Heart right ventricle (tissue), 16 donors: ENCODE measurements at regions not wholly inside any gene's neighbourhood (a gene's known extent, or its start where the extent isn't known, plus 50 kb on each side); places are given as distances from the start of the nearest gene placed in this dataset.

Experiments used
- ATAC-seq, 8 donors: fragments of 200-7000 bp; cut with Tn5 transposase; one replicate each; pipeline ENCODE4 v1.9.1; 2020; ENCODE audit warnings: mild to moderate bottlenecking in 8 of 8, moderate library complexity in 8 of 8, moderate number of reproducible peaks in 1 of 8
- DNase-seq, 2 donors: peaks; one replicate each; pipeline ENCODE4 v3.0.0-alpha.2; 2020
- H3K27ac ChIP-seq, 10 donors: fragments of 200-600 bp; sonication (generic) in 2 of 10; one replicate each; pipeline versions ENCODE4 v1.5.0 to v1.8.0; 2020 to 2022; ENCODE audit warnings: mild to moderate bottlenecking in 3 of 10
- H3K27me3 ChIP-seq, 7 donors: fragments of 200-600 bp; one replicate each; pipeline ENCODE4 v1.8.0; 2021 to 2022; ENCODE audit warnings: mild to moderate bottlenecking in 2 of 7
- H3K36me3 ChIP-seq, 9 donors: fragments of 200-600 bp; sonication (generic) in 1 of 9; one replicate each; pipeline versions ENCODE4 v1.5.0 to v1.8.0; 2020 to 2022; ENCODE audit warnings: mild to moderate bottlenecking in 2 of 9
- H3K4me1 ChIP-seq, 9 donors: fragments of 200-600 bp; sonication (generic) in 1 of 9; one replicate each; pipeline versions ENCODE4 v1.5.0 to v1.8.0; 2020 to 2022; ENCODE audit warnings: mild to moderate bottlenecking in 4 of 9
- H3K4me3 ChIP-seq, 10 donors: fragments of 200-600 bp; sonication (generic) in 2 of 10; one replicate each; pipeline versions ENCODE4 v1.5.0 to v1.8.0; 2020 to 2022; ENCODE audit warnings: mild to moderate bottlenecking in 7 of 10, moderate library complexity in 2 of 10
- H3K9me3 ChIP-seq, 11 donors: fragments of 200-600 bp in 10 of 11; sonication (generic) in 2 of 11; one replicate each; pipeline versions ENCODE4 v1.5.0 to v1.8.0; 2013 to 2022; ENCODE audit warnings: mild to moderate bottlenecking in 2 of 11, control low read depth in 1 of 11, moderate library complexity in 1 of 11
- WGBS, 2 donors: extraction: QIAGEN DNeasy Blood & Tissue Kit; methylation state at CpG; one replicate each; pipeline ENCODE4 v1.1.7; 2013; ENCODE audit warnings: inconsistent platforms in 1 of 2; 5-methylcytosine and 5-hydroxymethylcytosine counted together
- intact Hi-C, 10 donors: fragments of 100-400 bp; cut with DNase I; formaldehyde crosslinking; loops; one replicate each; pipeline versions ENCODE4 v1.11.1 to v1.14.2; 2022
- TF ChIP-seq, protein P1 (sequence below), 9 donors: fragments of 200-600 bp; sonication (generic) in 2 of 9; IDR thresholded peaks; one replicate each; pipeline versions ENCODE4 v1.5.0 to v1.8.0; 2021 to 2022; ENCODE audit warnings: antibody characterized with exemption in 9 of 9, mild to moderate bottlenecking in 5 of 9, moderate library complexity in 1 of 9
- donor health status: Arrhythmogenic right ventricular cardiomyopathy.
- donor health status: ischemic (EF 13 %, LVEDD 7.1; RV severe dilation, severe dysfunction).
- donor health status: healthy with polysubstance abuse.
- donor health status: DM: no; HTN: yes; CAD: no.
- donor health status: DM: no; HTN: no; CAD: no.
- donor health status: ischemic (EF 25% LVEDD 6.9; RV normal size, moderate dysfunction).
- donor health status: ischemic (EF 25% LVEDD 5.7; RV mildly dilated, moderate dysfunction).
- donor health status: healthy.
- donor health status: DM: yes; HTN: yes; CAD: no.
- donor health status: Ischemic cardiomyopathy.
- donor health status: ischemic (EF 35%, LVEDD 5.7; RV mildly dilated, moderate dysfunction).
- donor health status: nonischemic (EF 11% LVEDD 7.7; RV severe dilation, severe dysfunction).
- donor health status: DM: yes; HTN: yes; CAD: no.
- donor health status: PGD.
- donor health status: ischemic (EF 29% LVEDD 5.4; RV normal size, mild dysfunction).
- donor health status: nonischemic (EF 23%, LVEDD 6.1; RV moderate dilation, normal function).

DNA sequence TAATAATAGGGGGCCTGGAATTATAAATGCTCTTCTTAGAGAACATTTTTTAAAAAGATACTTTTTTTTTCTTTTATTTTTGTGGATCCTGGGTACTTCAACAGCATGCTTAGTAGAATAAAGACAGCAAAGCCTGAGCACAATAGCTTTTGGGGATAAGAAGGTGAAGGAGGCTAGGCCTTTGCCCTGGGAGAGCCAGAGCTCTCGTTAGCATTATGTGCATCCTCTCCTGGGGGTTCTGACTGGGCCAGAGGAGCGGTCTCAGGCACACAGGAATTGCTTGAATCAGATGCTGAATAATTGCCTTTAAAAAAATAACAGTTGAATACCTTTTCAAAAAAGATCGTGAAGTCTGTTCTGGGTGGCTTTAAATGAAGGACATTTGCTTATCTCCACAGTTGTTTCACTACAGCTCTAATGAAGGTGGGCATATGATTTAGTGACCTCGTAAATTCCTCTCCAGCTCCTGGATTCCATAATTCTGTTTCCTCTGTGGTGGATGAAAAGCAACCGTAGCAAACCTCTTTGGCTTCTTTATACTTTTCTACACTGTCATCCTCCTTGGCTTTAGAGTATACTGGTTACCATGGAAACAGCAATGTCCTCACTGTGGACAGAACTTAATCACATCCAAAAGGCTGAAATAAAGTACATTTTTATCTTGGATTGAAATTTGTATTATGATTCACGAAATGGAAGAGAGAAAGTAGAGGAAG lies 133.8 kb downstream of the MAIP1 start:
- no peak overlapping the region for H3K4me3 ChIP-seq
- H3K27ac ChIP-seq: no peak overlapping the region
- H3K36me3 ChIP-seq: no peaks in the 10 kb centered on the region
- WGBS, 2 donors: 63 to 64% methylated on average over 6 of the region's 6 CpGs
- no peak for DNase-seq
- H3K27me3 ChIP-seq: peaks cover 0 to 4% (median 0%) of the 10 kb centered on the region in 7 donors
- intact Hi-C loops: no loop called here
- no peaks in the 10 kb centered on the region for H3K4me1 ChIP-seq
- H3K9me3 ChIP-seq: no peaks in the 10 kb centered on the region
- TF ChIP-seq, protein P1, sequence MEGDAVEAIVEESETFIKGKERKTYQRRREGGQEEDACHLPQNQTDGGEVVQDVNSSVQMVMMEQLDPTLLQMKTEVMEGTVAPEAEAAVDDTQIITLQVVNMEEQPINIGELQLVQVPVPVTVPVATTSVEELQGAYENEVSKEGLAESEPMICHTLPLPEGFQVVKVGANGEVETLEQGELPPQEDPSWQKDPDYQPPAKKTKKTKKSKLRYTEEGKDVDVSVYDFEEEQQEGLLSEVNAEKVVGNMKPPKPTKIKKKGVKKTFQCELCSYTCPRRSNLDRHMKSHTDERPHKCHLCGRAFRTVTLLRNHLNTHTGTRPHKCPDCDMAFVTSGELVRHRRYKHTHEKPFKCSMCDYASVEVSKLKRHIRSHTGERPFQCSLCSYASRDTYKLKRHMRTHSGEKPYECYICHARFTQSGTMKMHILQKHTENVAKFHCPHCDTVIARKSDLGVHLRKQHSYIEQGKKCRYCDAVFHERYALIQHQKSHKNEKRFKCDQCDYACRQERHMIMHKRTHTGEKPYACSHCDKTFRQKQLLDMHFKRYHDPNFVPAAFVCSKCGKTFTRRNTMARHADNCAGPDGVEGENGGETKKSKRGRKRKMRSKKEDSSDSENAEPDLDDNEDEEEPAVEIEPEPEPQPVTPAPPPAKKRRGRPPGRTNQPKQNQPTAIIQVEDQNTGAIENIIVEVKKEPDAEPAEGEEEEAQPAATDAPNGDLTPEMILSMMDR (IDR thresholded peaks at IDR 0.05): no peak
- ATAC-seq: no peak

DNA sequence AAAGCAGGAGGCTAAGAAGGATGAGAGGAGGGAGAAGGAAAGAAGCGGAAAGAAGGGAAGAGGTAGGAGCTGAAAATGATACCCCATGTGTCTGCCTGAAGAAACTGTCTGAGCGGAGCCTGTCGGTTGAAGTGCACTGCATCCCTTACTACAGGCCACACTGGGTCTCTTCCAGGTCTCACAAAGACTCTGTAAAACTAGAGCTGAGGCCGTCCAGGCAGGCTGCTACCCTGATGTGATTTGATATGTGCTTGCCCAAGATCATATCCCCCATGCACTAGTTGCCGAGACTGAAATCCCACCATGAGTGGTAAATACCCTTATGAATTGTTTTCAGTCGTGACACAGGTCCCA lies 134.4 kb downstream of the MAIP1 start:
- intact Hi-C loops: no loop called here
- H3K9me3 ChIP-seq: no peaks in the 10 kb centered on the region
- WGBS, 2 donors: 67 to 80% methylated on average over 6 of the region's 6 CpGs
- no peaks in the 10 kb centered on the region for H3K4me1 ChIP-seq
- no peak overlapping the region for H3K27ac ChIP-seq
- no peaks in the 10 kb centered on the region for H3K36me3 ChIP-seq
- H3K4me3 ChIP-seq: no peak overlapping the region
- ATAC-seq (no peak), DNase-seq (no peak)
- H3K27me3 ChIP-seq: peaks cover 0 to 4% (median 0%) of the 10 kb centered on the region in 7 donors
- TF ChIP-seq, protein P1 (IDR thresholded peaks at IDR 0.05): no peak

DNA sequence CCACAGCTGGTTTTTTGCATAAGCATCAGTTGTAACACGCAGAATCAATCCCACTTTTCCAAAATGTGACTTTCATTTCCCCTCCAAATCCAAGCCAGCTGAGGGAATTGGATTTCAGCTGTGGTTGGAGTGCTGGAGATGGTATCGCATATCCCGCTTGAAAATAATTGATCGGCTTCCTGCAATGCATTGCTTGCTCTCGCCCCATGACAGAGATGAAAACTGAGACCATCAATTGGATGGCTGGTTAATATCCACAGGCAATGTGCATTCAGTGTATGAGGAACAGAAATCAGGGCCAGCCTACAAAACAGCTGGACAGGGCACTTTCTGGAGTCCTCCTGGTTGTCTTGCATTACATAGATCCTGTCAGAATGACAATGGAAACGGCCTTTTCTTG lies 135.3 kb downstream of the MAIP1 start:
- TF ChIP-seq, protein P1 (IDR thresholded peaks at IDR 0.05): no peak
- intact Hi-C loops: no loop called here
- H3K9me3 ChIP-seq: no peaks in the 10 kb centered on the region
- H3K4me3 ChIP-seq: no peak overlapping the region
- no peaks in the 10 kb centered on the region for H3K27me3 ChIP-seq
- 89 to 90% methylated on average over 6 of the region's 6 CpGs for WGBS, 2 donors
- ATAC-seq: no peak
- no peaks in the 10 kb centered on the region for H3K4me1 ChIP-seq
- H3K36me3 ChIP-seq: no peaks in the 10 kb centered on the region
- H3K27ac ChIP-seq: no peak overlapping the region
- DNase-seq: no peak

DNA sequence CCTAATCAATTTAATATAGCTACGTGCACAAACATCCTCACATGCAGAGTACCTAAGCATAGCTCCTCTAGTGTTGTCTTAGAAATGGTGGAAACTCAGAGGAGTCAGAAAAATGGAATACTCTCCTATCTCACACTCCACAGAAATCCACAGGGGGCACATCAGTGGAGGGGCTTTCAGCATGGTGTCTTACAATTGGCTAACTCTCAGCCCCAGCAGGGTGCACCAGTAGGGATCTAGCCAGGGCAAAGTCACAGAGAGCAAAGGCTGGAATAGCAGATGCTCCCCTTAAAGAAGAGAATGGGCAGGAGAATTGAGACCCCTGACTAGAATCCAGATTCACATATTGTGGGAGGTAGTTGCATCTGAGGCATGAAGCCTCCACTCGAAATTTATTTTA lies 135.7 kb downstream of the MAIP1 start:
- Histone ChIP-seq H3K9me3 (no peaks in the 10 kb centered on the region), H3K27me3 (no peaks in the 10 kb centered on the region), H3K36me3 (no peaks in the 10 kb centered on the region), H3K27ac (no peak overlapping the region), H3K4me1 (no peaks in the 10 kb centered on the region), H3K4me3 (no peak overlapping the region)
- ATAC-seq (no peak), DNase-seq (no peak)
- WGBS, 2 donors: 62 to 71% methylated on average over 2 of the region's 2 CpGs
- TF ChIP-seq, protein P1 (IDR thresholded peaks at IDR 0.05): no peak
- intact Hi-C loops: no loop called here
